ENCODE measurements at regions not wholly inside any gene's neighbourhood (a gene's known extent, or its start where the extent isn't known, plus 50 kb on each side); places are given as distances from the start of the nearest gene placed in this dataset.

GRCh38 chr18:2083691-2084090, 487.6 kb downstream of the METTL4 start:
- no peak for DNase-seq

GRCh38 chr18:2086439-2086838, 484.9 kb downstream of the METTL4 start:
- DNase-seq, result no peak

- DNase-seq, result no peak
Observed at GRCh38 chr18:2087877-2088673, 483.2 kb downstream of the METTL4 start.

- no peak for DNase-seq
Observed at GRCh38 chr18:2089396-2089795, 481.9 kb downstream of the METTL4 start.

- DNase-seq, result no peak
Observed at GRCh38 chr18:2091937-2092336, 479.4 kb downstream of the METTL4 start.

- no peak for DNase-seq
Observed at GRCh38 chr18:2096551-2096950, 474.8 kb downstream of the METTL4 start.

- no peak for DNase-seq
Observed at GRCh38 chr18:2100694-2101213, 470.6 kb downstream of the METTL4 start.

- DNase-seq, result no peak
Observed at GRCh38 chr18:2102022-2102421, 469.3 kb downstream of the METTL4 start.

GRCh38 chr18:2103299-2103698, 468.0 kb downstream of the METTL4 start:
- no peak for DNase-seq

- no peak for DNase-seq
Observed at GRCh38 chr18:2104620-2105462, 466.5 kb downstream of the METTL4 start.

- DNase-seq, result no peak
Observed at GRCh38 chr18:2108591-2108990, 462.7 kb downstream of the METTL4 start.

GRCh38 chr18:2111456-2111855, 459.8 kb downstream of the METTL4 start:
- DNase-seq, result no peak

GRCh38 chr18:2112435-2113045, 458.8 kb downstream of the METTL4 start:
- no peak for DNase-seq

GRCh38 chr18:2114289-2114688, 457.0 kb downstream of the METTL4 start:
- no peak for DNase-seq

- DNase-seq, result no peak
Observed at GRCh38 chr18:2114765-2115164, 456.5 kb downstream of the METTL4 start.

- DNase-seq, result no peak
Observed at GRCh38 chr18:2121224-2121623, 450.1 kb downstream of the METTL4 start.

GRCh38 chr18:2123077-2123476, 448.2 kb downstream of the METTL4 start:
- no peak for DNase-seq

GRCh38 chr18:2134364-2134763, 436.9 kb downstream of the METTL4 start:
- no peak for DNase-seq

- DNase-seq, result no peak
Observed at GRCh38 chr18:2135309-2135708, 436.0 kb downstream of the METTL4 start.

- DNase-seq, result no peak
Observed at GRCh38 chr18:2138552-2138951, 432.8 kb downstream of the METTL4 start.

GRCh38 chr18:2139691-2140090, 431.6 kb downstream of the METTL4 start:
- no peak for DNase-seq

GRCh38 chr18:2143636-2144035, 427.7 kb downstream of the METTL4 start:
- no peak for DNase-seq

- DNase-seq, result no peak
Observed at GRCh38 chr18:2144811-2145210, 426.5 kb downstream of the METTL4 start.

GRCh38 chr18:2146092-2146491, 425.2 kb downstream of the METTL4 start:
- DNase-seq, result no peak
